ENCODE measurements at regions not wholly inside any gene's neighbourhood (a gene's known extent, or its start where the extent isn't known, plus 50 kb on each side); places are given as distances from the start of the nearest gene placed in this dataset.

DNA sequence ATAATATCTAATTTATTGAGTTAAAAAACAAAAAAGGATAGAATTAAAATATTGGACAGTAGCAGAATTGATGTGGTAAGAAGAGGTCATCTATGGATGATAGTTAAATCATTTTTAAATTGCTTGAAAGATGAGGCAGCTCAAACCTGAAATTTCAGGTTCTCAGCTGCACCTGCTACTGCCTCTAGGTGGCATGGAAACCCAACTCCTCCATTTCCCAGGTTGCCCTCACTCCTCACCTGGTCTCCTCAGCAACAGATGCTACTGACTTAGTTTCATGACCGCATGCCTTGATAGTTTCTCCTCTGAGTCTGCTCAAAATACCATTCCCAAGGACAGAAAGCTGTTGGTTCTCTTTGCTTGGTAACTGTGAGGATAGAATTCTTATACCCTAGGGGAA is 148.1 kb downstream of the ABHD5 start:
- TF ChIP-seq, protein P1, sequence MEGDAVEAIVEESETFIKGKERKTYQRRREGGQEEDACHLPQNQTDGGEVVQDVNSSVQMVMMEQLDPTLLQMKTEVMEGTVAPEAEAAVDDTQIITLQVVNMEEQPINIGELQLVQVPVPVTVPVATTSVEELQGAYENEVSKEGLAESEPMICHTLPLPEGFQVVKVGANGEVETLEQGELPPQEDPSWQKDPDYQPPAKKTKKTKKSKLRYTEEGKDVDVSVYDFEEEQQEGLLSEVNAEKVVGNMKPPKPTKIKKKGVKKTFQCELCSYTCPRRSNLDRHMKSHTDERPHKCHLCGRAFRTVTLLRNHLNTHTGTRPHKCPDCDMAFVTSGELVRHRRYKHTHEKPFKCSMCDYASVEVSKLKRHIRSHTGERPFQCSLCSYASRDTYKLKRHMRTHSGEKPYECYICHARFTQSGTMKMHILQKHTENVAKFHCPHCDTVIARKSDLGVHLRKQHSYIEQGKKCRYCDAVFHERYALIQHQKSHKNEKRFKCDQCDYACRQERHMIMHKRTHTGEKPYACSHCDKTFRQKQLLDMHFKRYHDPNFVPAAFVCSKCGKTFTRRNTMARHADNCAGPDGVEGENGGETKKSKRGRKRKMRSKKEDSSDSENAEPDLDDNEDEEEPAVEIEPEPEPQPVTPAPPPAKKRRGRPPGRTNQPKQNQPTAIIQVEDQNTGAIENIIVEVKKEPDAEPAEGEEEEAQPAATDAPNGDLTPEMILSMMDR (conservative IDR thresholded peaks at IDR 0.05; ENCODE audit: low read length) = no peak; the same call in 1 of the 2 replicates
- no peak for TF ChIP-seq EZH2phosphoT487 (IDR thresholded peaks at IDR 0.05; ENCODE audit: borderline replicate concordance)

Measured in Loucy (cell line).